Medulla oblongata (tissue), 1 donor: ENCODE measurements at regions not wholly inside any gene's neighbourhood (a gene's known extent, or its start where the extent isn't known, plus 50 kb on each side); places are given as distances from the start of the nearest gene placed in this dataset.
"Not testable (repeated sequence)": the region's sequence is repeated elsewhere in the genome, so short reads cannot be mapped to it uniquely, and the experiment has no call there.

Source experiments
- DNase-seq: peaks from one replicate; pipeline ENCODE4 v3.0.0-alpha.2; 2015; ENCODE audit errors: extremely low spot score

GRCh38 chr6:81017586-81017985 is 734.9 kb downstream of the TENT5A start:
- not testable (repeated sequence) for DNase-seq

GRCh38 chr6:81003894-81004293 is 748.6 kb downstream of the TENT5A start:
- no peak for DNase-seq

GRCh38 chr6:81003156-81003555 is 749.3 kb downstream of the TENT5A start:
- no peak for DNase-seq

- no peak for DNase-seq
These were observed 750.4 kb downstream of the TENT5A start for GRCh38 chr6:81002126-81002525.

GRCh38 chr6:80991316-80991715 is 761.2 kb downstream of the TENT5A start:
- DNase-seq: no peak

GRCh38 chr6:80988892-80989291 is 763.6 kb downstream of the TENT5A start:
- DNase-seq: no peak

GRCh38 chr6:80988286-80988685 is 764.2 kb downstream of the TENT5A start:
- no peak for DNase-seq

GRCh38 chr6:80981226-80981625 is 771.3 kb downstream of the TENT5A start:
- DNase-seq: not testable (repeated sequence)

- no peak for DNase-seq
These were observed 776.1 kb downstream of the TENT5A start for GRCh38 chr6:80976336-80976735.

- DNase-seq: no peak
These were observed 777.9 kb downstream of the TENT5A start for GRCh38 chr6:80974579-80974978.

GRCh38 chr6:80969439-80969838 is 783.0 kb downstream of the TENT5A start:
- DNase-seq: no peak

GRCh38 chr6:80967609-80968008 is 784.9 kb downstream of the TENT5A start:
- DNase-seq: no peak

- no peak for DNase-seq
These were observed 790.1 kb downstream of the TENT5A start for GRCh38 chr6:80962382-80962781.

- DNase-seq: no peak
These were observed 791.3 kb downstream of the TENT5A start for GRCh38 chr6:80961166-80961565.

- no peak for DNase-seq
These were observed 793.4 kb downstream of the TENT5A start for GRCh38 chr6:80959034-80959433.

GRCh38 chr6:80956898-80957297 is 795.6 kb downstream of the TENT5A start:
- DNase-seq: no peak

- DNase-seq: not testable (repeated sequence)
These were observed 800.0 kb downstream of the TENT5A start for GRCh38 chr6:80952479-80952878.

- no peak for DNase-seq
These were observed 806.1 kb downstream of the TENT5A start for GRCh38 chr6:80946402-80946801.

GRCh38 chr6:80942911-80943310 is 809.6 kb downstream of the TENT5A start:
- no peak for DNase-seq

GRCh38 chr6:80940976-80941375 is 811.5 kb downstream of the TENT5A start:
- no peak for DNase-seq

GRCh38 chr6:80940571-80940970 is 811.9 kb downstream of the TENT5A start:
- DNase-seq: no peak

GRCh38 chr6:80939898-80940297 is 812.6 kb downstream of the TENT5A start:
- DNase-seq: no peak

GRCh38 chr6:80939480-80939879 is 813.0 kb downstream of the TENT5A start:
- no peak for DNase-seq

GRCh38 chr6:80938131-80938530 is 814.4 kb downstream of the TENT5A start:
- DNase-seq: no peak

- DNase-seq: no peak
These were observed 820.1 kb downstream of the TENT5A start for GRCh38 chr6:80932359-80932758.
